NCI-H510A (cell line): ENCODE measurements at regions not wholly inside any gene's neighbourhood (a gene's known extent, or its start where the extent isn't known, plus 50 kb on each side); places are given as distances from the start of the nearest gene placed in this dataset.
"Not testable (repeated sequence)": the region's sequence is repeated elsewhere in the genome, so short reads cannot be mapped to it uniquely, and the experiment has no call there.

Source experiments
- DNase-seq: peaks from one replicate; lab custom pipeline; 2025; lab: John Stamatoyannopoulos, UW

GRCh38 chr15:44817797-44818196 lies 81.5 kb downstream of the TRIM69 start:
- not testable (repeated sequence) for DNase-seq

DNA sequence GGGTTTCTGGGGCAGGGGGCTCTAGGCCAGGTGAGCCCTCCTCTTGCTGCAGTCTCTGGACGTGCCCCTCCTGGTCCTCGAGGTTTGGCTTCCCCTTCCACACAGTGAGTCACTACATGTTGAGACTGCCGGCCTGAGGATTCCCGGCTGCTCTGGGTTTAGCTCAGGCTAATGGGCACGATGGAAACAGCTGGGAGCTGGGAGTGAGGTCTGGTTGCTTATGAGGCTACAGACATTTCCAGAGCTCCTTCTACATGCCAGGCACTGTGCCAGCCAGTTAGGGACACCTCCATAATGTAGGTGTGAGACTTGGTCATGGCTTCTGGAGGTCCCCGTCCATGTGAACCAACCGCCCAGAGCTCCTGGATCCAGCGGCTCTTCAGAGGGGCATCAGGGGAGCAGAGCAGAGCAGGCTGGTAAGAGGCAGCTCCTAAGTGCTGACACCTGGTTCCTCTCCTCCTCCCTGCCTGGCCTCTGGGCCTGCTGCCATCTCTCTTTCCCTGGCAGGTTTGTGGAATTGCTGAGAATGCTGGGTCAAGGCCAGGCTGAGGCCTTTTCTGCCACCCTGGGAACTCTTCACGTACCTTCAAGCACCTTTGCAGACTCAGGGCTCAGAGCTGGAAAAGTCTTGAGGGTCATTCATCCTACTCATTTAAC lies 83.1 kb downstream of the TRIM69 start:
- DNase-seq, result not testable (repeated sequence)

DNA sequence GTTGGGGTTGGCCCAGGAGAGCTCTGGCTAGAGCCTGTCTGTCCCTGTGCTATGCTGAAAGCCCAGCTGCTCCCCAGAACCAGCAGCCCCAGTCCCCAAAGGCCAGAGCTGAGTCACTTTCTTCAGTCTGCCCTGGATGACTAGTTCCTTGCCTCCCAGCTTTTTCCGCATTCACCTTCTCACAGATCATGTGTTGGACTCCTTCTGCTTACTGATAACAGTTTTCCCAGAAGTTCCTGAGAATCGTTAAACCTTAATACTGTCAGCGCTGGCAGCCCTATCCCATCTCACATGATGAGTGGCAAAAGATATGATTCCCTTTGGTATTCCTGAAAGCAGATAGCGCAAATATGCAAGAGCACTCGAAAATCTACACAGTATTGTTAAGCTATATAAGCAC lies 84.2 kb downstream of the TRIM69 start:
- DNase-seq, result not testable (repeated sequence)

GRCh38 chr15:44820967-44821366 lies 84.6 kb downstream of the TRIM69 start:
- DNase-seq, result not testable (repeated sequence)

GRCh38 chr15:44824277-44825145 lies 88.2 kb downstream of the TRIM69 start:
- DNase-seq, result not testable (repeated sequence)

GRCh38 chr15:44826583-44826982 lies 90.3 kb downstream of the TRIM69 start:
- not testable (repeated sequence) for DNase-seq

- not testable (repeated sequence) for DNase-seq
These were observed 92.0 kb downstream of the TRIM69 start for GRCh38 chr15:44828229-44828914.

DNA sequence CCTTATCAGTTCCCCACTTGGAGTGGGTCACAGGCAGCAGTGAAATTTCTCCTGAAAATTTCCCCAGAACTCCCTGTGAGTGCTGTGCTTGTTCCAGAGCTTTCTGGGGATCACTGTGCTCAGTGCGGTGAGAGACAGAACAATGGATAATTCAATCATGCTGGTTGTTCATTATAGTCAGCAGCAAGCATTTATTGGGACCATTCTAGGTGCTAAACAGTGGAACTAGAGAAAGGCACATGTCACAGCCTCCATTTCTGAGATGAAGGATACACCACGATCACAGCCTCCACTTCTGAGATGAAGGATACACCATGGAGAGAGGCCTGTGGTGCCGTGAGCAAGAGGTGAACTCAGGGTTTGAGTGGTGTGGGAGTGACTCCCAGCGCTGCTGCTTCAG lies 92.8 kb downstream of the TRIM69 start:
- not testable (repeated sequence) for DNase-seq

- not testable (repeated sequence) for DNase-seq
These were observed 94.5 kb downstream of the TRIM69 start for GRCh38 chr15:44830692-44831408.

DNA sequence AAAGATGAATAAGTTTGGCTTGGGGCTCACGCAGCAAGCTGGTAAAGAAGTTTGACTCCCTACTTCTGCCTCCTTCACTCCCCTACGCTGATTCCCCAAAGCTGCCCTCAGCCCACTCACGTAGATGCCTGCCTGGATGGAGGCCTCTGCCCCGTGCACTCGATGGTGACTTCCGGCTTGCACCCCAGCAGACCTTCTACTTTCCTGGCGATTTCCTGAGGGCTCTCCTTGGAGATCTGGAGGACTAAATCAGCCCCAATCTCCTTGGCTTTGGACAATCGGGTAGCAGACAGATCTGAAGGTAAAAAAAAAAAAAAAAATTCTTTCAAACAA lies 95.0 kb downstream of the TRIM69 start:
- DNase-seq, result not testable (repeated sequence)

GRCh38 chr15:44832133-44832532 lies 95.8 kb downstream of the TRIM69 start:
- DNase-seq, result not testable (repeated sequence)

- not testable (repeated sequence) for DNase-seq
These were observed 96.8 kb downstream of the TRIM69 start for GRCh38 chr15:44833081-44833480.

- not testable (repeated sequence) for DNase-seq
These were observed 97.4 kb downstream of the TRIM69 start for GRCh38 chr15:44833761-44834160.

GRCh38 chr15:44835082-44835481 lies 98.8 kb downstream of the TRIM69 start:
- DNase-seq, result not testable (repeated sequence)

DNA sequence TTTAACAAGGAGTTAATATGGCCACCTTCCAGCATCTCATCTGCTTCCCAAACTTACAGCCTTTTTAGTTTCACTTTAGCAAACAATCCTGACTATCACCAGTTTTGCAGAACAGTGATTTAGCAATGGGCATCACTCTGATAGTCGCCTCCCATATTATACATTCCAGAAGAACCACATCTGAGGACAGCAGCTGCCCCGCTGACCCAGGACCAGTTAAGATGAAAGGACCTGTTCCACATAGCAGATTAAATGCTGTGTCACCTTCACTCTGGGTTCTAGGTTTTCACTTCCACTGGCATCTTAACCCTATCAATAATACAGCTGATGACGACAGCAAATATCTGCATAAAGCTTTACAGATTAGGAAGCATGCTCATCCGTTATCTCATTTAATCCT lies 99.8 kb downstream of the TRIM69 start:
- DNase-seq, result no peak

- DNase-seq, result not testable (repeated sequence)
These were observed 102.6 kb downstream of the TRIM69 start for GRCh38 chr15:44838929-44839328.

DNA sequence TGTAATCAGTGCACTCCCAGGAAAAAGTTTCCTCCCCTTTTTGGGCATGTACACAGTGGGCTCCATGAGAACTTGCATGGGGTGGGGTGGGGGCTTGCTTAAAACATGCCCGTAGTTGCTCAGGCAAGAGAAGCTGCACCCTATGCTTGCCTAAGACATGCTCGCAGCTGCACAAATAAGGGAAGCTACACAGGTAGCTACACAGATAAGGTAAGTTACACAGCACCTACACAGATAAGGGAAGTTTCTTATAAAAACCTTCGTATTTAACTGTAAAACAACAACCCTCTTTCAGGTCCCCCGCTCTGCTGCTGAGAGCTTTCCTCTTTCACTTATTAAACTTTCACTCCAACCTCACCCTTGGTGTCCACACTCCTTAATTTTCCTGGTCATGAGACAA lies 105.4 kb downstream of the TRIM69 start:
- not testable (repeated sequence) for DNase-seq

- not testable (repeated sequence) for DNase-seq
These were observed 106.6 kb downstream of the TRIM69 start for GRCh38 chr15:44842883-44843282.

DNA sequence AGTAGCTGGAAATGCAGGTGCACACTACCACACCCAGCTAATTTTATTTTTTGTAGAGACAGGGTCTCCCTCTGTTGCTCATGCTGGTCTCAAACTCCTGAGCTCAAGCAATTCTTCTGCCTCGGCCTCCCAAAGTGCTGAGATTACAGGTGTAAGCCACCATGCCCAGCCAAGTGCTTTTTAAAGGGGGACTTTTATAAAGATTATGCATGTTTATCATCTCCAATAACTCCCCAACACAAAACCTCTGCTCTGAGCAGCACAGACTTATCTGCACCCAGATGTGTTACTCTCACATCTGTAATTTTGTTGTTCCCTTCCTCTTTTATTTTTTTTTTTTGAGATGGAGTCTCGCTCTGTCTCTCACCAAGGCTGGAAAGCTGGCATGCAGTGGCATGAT lies 108.6 kb downstream of the TRIM69 start:
- DNase-seq, result not testable (repeated sequence)

DNA sequence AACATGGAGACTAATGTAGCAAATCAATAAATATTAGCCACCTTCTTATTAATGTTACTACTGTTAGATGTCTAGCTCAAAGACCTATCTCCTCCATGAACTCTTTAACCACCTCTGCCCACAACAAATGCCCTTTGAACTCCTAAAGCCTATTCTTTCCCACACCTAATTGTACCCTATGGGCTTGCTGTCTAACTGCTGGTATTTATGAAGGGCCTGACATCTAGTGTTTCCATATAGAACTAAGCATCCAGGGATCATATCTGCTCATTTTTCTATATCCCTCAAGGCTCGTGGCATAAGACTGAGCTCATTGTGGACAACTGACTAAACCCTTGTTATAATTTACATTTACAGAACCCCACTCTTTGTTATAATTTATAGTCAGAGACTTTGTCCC lies 109.8 kb downstream of the TRIM69 start:
- not testable (repeated sequence) for DNase-seq

GRCh38 chr15:44847555-44847954 lies 108.9 kb upstream of the TERB2 start:
- not testable (repeated sequence) for DNase-seq

GRCh38 chr15:44848859-44849258 lies 107.6 kb upstream of the TERB2 start:
- DNase-seq, result not testable (repeated sequence)
